SK-N-SH (cell line): ENCODE measurements at regions not wholly inside any gene's neighbourhood (a gene's known extent, or its start where the extent isn't known, plus 50 kb on each side); places are given as distances from the start of the nearest gene placed in this dataset.
"Not testable (repeated sequence)": the region's sequence is repeated elsewhere in the genome, so short reads cannot be mapped to it uniquely, and the experiment has no call there.

Experiments used
- CTCF ChIA-PET: fragments of 300-600, 350-600 bp; formaldehyde crosslinking; extraction: SDS; loops from one replicate; lab custom pipeline; 2021; lab: Yijun Ruan, JAX
- POLR2A ChIA-PET: fragments of 350-600 bp; sonication (Branson Sonifier 250); formaldehyde crosslinking; extraction: SDS; loops from one replicate; lab custom pipeline; 2020; ENCODE audit warnings: antibody characterized with exemption, inconsistent platforms; lab: Yijun Ruan, JAX
- DNase-seq: peaks from one replicate; pipeline ENCODE4 v3.0.0; 2012
- H2AFZ ChIP-seq: fragments of 200-600 bp; sonication (generic); 2 replicates; pipeline ENCODE4 v1.8.1; 2016; ENCODE audit warnings: antibody characterized with exemption, mild to moderate bottlenecking, low read depth
- H3F3A ChIP-seq: fragments of 200-600 bp; sonication (generic); replicated peaks from 2 replicates; pipeline ENCODE3; 2016; ENCODE audit warnings: antibody characterized with exemption, mild to moderate bottlenecking; ENCODE audit not compliant: insufficient read depth
- H3K27ac ChIP-seq, 2 experiments: fragments of 200-500 bp in 1 of 2; fragments of 200-600 bp in 1 of 2; sonication (Bioruptor generic) in 1 of 2; sonication (generic), shearing (Covaris generic) in 1 of 2; 2 replicates each; pipeline versions ENCODE4 v1.5.1 to v1.6.1; 2014 to 2016; ENCODE audit warnings: low read depth in 2 of 2, inconsistent platforms in 1 of 2, low read length in 1 of 2, mild to moderate bottlenecking in 1 of 2, mixed read lengths in 1 of 2
- H3K27me3 ChIP-seq: fragments of 200-600 bp; sonication (generic), shearing (Covaris generic); 2 replicates; pipeline ENCODE4 v1.6.1; 2016; ENCODE audit warnings: mixed run types; ENCODE audit not compliant: insufficient read depth
- H3K36me3 ChIP-seq, 2 experiments: fragments of 200-500 bp in 1 of 2; fragments of 200-600 bp in 1 of 2; sonication (Bioruptor generic) in 1 of 2; sonication (generic) in 1 of 2; replicated peaks in 1 of 2; 2 replicates each; pipeline versions ENCODE3 to v1.5.1; 2014 to 2016; ENCODE audit warnings: low read length in 1 of 2, mild to moderate bottlenecking in 1 of 2; ENCODE audit not compliant: insufficient read depth in 2 of 2, control insufficient read depth in 1 of 2
- H3K4me1 ChIP-seq, 2 experiments: fragments of 200-500 bp in 1 of 2; fragments of 200-600 bp in 1 of 2; sonication (Bioruptor generic) in 1 of 2; sonication (generic), shearing (Covaris generic) in 1 of 2; 2 replicates each; pipeline versions ENCODE4 v1.5.1 to v1.6.1; 2014 to 2016; ENCODE audit warnings: low read depth in 1 of 2, low read length in 1 of 2, mixed run types in 1 of 2; ENCODE audit not compliant: insufficient read depth in 2 of 2, control insufficient read depth in 1 of 2
- H3K4me2 ChIP-seq: fragments of 200-600 bp; sonication (generic), shearing (Covaris generic); 2 replicates; pipeline ENCODE4 v1.6.1; 2017; ENCODE audit warnings: mixed run types
- H3K4me3 ChIP-seq, 2 experiments: fragments of 200-500 bp in 1 of 2; fragments of 200-600 bp in 1 of 2; sonication (Bioruptor generic) in 1 of 2; sonication (generic), shearing (Covaris generic) in 1 of 2; 2 replicates each; pipeline versions ENCODE4 v1.5.1 to v1.8.1; 2014 to 2016; ENCODE audit warnings: low read depth in 2 of 2, inconsistent platforms in 1 of 2, low read length in 1 of 2, mild to moderate bottlenecking in 1 of 2, mixed read lengths in 1 of 2, moderate library complexity in 1 of 2
- H3K79me2 ChIP-seq: fragments of 200-600 bp; sonication (generic); 2 replicates; pipeline ENCODE4 v1.8.1; 2017; ENCODE audit warnings: mild to moderate bottlenecking; ENCODE audit not compliant: insufficient read depth
- H3K9ac ChIP-seq: fragments of 200-600 bp; sonication (generic); 2 replicates; pipeline ENCODE4 v1.6.1; 2017; ENCODE audit warnings: mixed run types
- H3K9me2 ChIP-seq: fragments of 200-600 bp; sonication (generic); 2 replicates; pipeline ENCODE4 v1.6.1; 2017; ENCODE audit warnings: mixed run types
- H3K9me3 ChIP-seq: fragments of 200-600 bp; sonication (generic); 2 replicates; pipeline ENCODE4 v1.6.1; 2017; ENCODE audit warnings: mixed run types, mild to moderate bottlenecking, moderate library complexity
- H4K20me1 ChIP-seq: fragments of 200-600 bp; sonication (generic); 2 replicates; pipeline ENCODE4 v1.6.1; 2017; ENCODE audit warnings: mild to moderate bottlenecking, mixed run types; ENCODE audit not compliant: insufficient read depth
- EZH2phosphoT487 ChIP-seq: fragments of 200-600 bp; sonication (generic); IDR thresholded peaks from 2 replicates; pipeline ENCODE4 v1.6.1; 2017; ENCODE audit warnings: low read depth, mixed run types, mild to moderate bottlenecking, antibody characterized with exemption, moderate library complexity, borderline replicate concordance
- FOXM1 ChIP-seq: IDR thresholded peaks from 2 replicates; pipeline ENCODE4 v1.4.0; 2012; ENCODE audit warnings: low read depth, mild to moderate bottlenecking
- RXRA ChIP-seq: IDR thresholded peaks from 2 replicates; pipeline ENCODE4 v1.4.0; 2012; ENCODE audit warnings: low read depth, mild to moderate bottlenecking, borderline replicate concordance
- SIN3A ChIP-seq: IDR thresholded peaks from 2 replicates; pipeline ENCODE4 v1.6.1; 2012; ENCODE audit warnings: low read depth, mild to moderate bottlenecking, low read length, moderate library complexity, borderline replicate concordance
- YY1 ChIP-seq: IDR thresholded peaks from 2 replicates; pipeline ENCODE4 v1.4.0; 2012; ENCODE audit warnings: low read depth, mild to moderate bottlenecking
- WGBS: methylation state at CpG from one replicate; pipeline ENCODE4 v1.1.6; 2017; ENCODE audit warnings: low lambda C conversion rate; 5-methylcytosine and 5-hydroxymethylcytosine counted together
- TF ChIP-seq, protein P1 (sequence below): IDR thresholded peaks from 2 replicates; pipeline ENCODE4 v1.6.1; 2012; ENCODE audit warnings: mild to moderate bottlenecking, low read depth, low read length, moderate library complexity
- TF ChIP-seq, protein P2 (sequence below): IDR thresholded peaks from 2 replicates; pipeline ENCODE4 v1.4.0; 2012; ENCODE audit warnings: low read depth, borderline replicate concordance
- TF ChIP-seq, protein P3 (sequence below): fragments of 200-600 bp; sonication (generic); IDR thresholded peaks from 2 replicates; pipeline ENCODE4 v1.6.1; 2017; ENCODE audit warnings: antibody characterized with exemption, mild to moderate bottlenecking, moderate library complexity

DNA sequence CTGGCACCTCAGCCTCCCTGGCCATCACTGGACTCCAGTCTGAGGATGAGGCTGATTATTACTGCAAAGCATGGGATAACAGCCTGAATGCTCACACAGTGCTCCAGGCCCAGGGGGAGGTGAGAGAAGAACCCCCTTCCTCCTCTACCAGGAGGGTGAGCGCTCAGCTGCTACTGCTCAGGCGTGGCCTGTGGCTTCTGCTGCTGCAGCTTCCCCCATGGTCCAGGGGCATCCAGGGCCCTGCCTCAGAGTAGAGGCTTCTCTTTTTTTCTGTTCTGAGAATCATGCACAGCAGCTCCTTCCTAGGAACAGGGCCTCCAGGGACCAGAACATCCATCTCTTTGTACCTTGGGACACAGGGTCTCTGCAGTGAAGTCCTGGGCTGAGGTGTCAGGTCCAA lies 83.1 kb downstream of the VPREB1 start:
- no peak overlapping the region for H3K4me2 ChIP-seq
- no peak overlapping the region for H2AFZ ChIP-seq
- no peaks in the 10 kb centered on the region for H3K9me3 ChIP-seq
- H3K27ac ChIP-seq = no peak overlapping the region
- no peaks in the 10 kb centered on the region for H4K20me1 ChIP-seq
- H3F3A ChIP-seq = no peaks in the 10 kb centered on the region
- WGBS = 17% methylated on average over 1 of the region's 2 CpGs
- ChIA-PET CTCF (interaction anchor here (0.8 kb wide), 1 partner anchor 15 kb away, joined by 3 read pairs; no protein-coding TSS in a partner anchor), POLR2A (no interaction called here)
- H3K79me2 ChIP-seq = no peaks in the 10 kb centered on the region
- TF ChIP-seq, protein P1, sequence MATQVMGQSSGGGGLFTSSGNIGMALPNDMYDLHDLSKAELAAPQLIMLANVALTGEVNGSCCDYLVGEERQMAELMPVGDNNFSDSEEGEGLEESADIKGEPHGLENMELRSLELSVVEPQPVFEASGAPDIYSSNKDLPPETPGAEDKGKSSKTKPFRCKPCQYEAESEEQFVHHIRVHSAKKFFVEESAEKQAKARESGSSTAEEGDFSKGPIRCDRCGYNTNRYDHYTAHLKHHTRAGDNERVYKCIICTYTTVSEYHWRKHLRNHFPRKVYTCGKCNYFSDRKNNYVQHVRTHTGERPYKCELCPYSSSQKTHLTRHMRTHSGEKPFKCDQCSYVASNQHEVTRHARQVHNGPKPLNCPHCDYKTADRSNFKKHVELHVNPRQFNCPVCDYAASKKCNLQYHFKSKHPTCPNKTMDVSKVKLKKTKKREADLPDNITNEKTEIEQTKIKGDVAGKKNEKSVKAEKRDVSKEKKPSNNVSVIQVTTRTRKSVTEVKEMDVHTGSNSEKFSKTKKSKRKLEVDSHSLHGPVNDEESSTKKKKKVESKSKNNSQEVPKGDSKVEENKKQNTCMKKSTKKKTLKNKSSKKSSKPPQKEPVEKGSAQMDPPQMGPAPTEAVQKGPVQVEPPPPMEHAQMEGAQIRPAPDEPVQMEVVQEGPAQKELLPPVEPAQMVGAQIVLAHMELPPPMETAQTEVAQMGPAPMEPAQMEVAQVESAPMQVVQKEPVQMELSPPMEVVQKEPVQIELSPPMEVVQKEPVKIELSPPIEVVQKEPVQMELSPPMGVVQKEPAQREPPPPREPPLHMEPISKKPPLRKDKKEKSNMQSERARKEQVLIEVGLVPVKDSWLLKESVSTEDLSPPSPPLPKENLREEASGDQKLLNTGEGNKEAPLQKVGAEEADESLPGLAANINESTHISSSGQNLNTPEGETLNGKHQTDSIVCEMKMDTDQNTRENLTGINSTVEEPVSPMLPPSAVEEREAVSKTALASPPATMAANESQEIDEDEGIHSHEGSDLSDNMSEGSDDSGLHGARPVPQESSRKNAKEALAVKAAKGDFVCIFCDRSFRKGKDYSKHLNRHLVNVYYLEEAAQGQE = no peak
- H3K4me3 ChIP-seq = no peak overlapping the region
- H3K4me1 ChIP-seq = no peaks in the 10 kb centered on the region
- H3K36me3 ChIP-seq = no peaks in the 10 kb centered on the region
- H3K27me3 ChIP-seq = peaks cover 20% of the 10 kb centered on the region
- no peaks in the 10 kb centered on the region for H3K9me2 ChIP-seq
- no peak for DNase-seq
- no peak overlapping the region for H3K9ac ChIP-seq

DNA sequence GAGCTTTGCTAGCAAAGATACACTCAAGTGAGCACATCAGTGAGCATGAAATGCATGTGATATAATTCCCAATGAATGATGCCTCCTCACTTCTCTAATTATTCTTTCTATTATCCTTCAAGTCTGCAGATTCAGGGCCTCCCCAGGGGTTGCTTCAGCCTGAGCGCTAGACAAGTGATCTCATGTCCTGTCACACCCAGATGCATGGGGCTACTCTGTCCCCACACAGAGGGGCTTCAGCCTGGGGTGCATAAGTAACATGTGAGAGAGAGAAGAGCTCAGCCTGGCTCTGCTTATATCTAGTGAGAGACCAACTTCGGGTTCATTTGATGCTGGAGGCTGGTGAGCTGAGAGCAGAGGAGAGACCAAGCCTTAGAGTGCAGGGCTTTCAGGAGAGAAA lies 85.2 kb downstream of the VPREB1 start:
- ChIA-PET CTCF (interaction anchor here (1.2 to 2.1 kb wide), 6 partner anchors 8 to 129 kb away, joined by 3 to 8 read pairs (median 4); no protein-coding TSS in a partner anchor), POLR2A (no interaction called here)
- DNase-seq = no peak
- Histone ChIP-seq H3K27ac (no peak overlapping the region), H3K27me3 (peaks cover 20% of the 10 kb centered on the region), H3K4me3 (no peak overlapping the region), H3K4me1 (no peaks in the 10 kb centered on the region), H3K9ac (no peak overlapping the region), H3K9me2 (no peaks in the 10 kb centered on the region), H3K4me2 (no peak overlapping the region), H3K36me3 (no peaks in the 10 kb centered on the region), H3K79me2 (no peaks in the 10 kb centered on the region), H3F3A (no peaks in the 10 kb centered on the region), H4K20me1 (no peaks in the 10 kb centered on the region), H2AFZ (no peak overlapping the region), H3K9me3 (no peaks in the 10 kb centered on the region)
- 0% methylated on average over 2 of the region's 2 CpGs for WGBS
- no peak for TF ChIP-seq FOXM1
- TF ChIP-seq, protein P2, sequence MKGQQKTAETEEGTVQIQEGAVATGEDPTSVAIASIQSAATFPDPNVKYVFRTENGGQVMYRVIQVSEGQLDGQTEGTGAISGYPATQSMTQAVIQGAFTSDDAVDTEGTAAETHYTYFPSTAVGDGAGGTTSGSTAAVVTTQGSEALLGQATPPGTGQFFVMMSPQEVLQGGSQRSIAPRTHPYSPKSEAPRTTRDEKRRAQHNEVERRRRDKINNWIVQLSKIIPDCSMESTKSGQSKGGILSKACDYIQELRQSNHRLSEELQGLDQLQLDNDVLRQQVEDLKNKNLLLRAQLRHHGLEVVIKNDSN = no peak
- TF ChIP-seq SIN3A = no peak
- TF ChIP-seq YY1 = no peak
- TF ChIP-seq, protein P3, sequence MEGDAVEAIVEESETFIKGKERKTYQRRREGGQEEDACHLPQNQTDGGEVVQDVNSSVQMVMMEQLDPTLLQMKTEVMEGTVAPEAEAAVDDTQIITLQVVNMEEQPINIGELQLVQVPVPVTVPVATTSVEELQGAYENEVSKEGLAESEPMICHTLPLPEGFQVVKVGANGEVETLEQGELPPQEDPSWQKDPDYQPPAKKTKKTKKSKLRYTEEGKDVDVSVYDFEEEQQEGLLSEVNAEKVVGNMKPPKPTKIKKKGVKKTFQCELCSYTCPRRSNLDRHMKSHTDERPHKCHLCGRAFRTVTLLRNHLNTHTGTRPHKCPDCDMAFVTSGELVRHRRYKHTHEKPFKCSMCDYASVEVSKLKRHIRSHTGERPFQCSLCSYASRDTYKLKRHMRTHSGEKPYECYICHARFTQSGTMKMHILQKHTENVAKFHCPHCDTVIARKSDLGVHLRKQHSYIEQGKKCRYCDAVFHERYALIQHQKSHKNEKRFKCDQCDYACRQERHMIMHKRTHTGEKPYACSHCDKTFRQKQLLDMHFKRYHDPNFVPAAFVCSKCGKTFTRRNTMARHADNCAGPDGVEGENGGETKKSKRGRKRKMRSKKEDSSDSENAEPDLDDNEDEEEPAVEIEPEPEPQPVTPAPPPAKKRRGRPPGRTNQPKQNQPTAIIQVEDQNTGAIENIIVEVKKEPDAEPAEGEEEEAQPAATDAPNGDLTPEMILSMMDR = no peak
- TF ChIP-seq RXRA = no peak
- no peak for TF ChIP-seq EZH2phosphoT487
- TF ChIP-seq, all 33 proteins: peak for 0

DNA sequence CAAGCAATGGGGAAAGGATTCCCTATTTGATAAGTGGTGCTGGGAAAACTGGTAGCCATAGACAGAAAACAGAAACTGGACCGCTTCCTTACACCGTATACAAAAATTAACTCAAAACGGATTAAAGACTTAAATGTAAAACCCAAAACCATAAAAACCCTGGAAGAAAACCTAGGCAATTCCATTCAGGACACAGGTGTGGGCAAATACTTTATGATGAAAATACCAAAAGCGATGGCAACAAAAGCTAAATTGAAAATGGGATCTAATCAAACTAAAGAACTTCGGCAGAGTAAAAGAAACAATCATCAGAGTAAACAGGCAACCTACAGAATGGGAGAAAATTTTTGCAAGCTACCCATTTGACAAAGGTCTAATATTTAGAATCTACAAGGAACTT lies 91.1 kb downstream of the VPREB1 start:
- H3K9me2 ChIP-seq, H4K20me1 ChIP-seq, H3K27ac ChIP-seq, H3K27me3 ChIP-seq, DNase-seq, H3F3A ChIP-seq, H3K79me2 ChIP-seq, H2AFZ ChIP-seq, H3K9ac ChIP-seq, H3K4me2 ChIP-seq, H3K4me1 ChIP-seq, H3K36me3 ChIP-seq, POLR2A ChIA-PET, H3K4me3 ChIP-seq, H3K9me3 ChIP-seq: not testable (repeated sequence)
- CTCF ChIA-PET = interaction anchor here (1.2 kb wide), 1 partner anchor 14 kb away, joined by 5 read pairs; no protein-coding TSS in a partner anchor
- WGBS = 16% methylated on average over 5 of the region's 5 CpGs

DNA sequence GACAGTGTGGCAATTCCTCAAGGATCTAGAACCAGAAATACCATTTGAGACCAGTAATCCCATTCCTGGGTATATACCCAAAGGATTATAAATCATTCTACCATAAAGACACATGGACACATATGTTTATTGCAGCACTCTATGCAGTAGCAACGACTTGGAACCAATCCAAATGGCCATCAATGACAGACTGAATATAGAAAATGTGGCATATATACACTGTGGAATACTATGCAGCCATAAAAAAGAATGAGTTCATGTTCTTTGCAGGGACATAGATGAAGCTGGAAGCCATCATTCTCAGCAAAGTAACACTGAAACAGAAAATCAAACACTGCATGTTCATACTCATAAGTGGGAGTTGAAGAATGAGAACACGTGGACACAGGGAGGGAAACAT lies 91.7 kb downstream of the VPREB1 start:
- H3K9me3 ChIP-seq, H3K4me1 ChIP-seq, H3K36me3 ChIP-seq, CTCF ChIA-PET, H3K79me2 ChIP-seq, POLR2A ChIA-PET, H3F3A ChIP-seq, H3K9ac ChIP-seq, H4K20me1 ChIP-seq, H3K9me2 ChIP-seq, H3K27me3 ChIP-seq, DNase-seq, H3K4me3 ChIP-seq, H3K27ac ChIP-seq, H2AFZ ChIP-seq, H3K4me2 ChIP-seq: not testable (repeated sequence)
- WGBS = 15% methylated on average over 2 of the region's 2 CpGs
